ENCODE measurements at regions not wholly inside any gene's neighbourhood (a gene's known extent, or its start where the extent isn't known, plus 50 kb on each side); places are given as distances from the start of the nearest gene placed in this dataset.
"Not testable (repeated sequence)": the region's sequence is repeated elsewhere in the genome, so short reads cannot be mapped to it uniquely, and the experiment has no call there.

DNA sequence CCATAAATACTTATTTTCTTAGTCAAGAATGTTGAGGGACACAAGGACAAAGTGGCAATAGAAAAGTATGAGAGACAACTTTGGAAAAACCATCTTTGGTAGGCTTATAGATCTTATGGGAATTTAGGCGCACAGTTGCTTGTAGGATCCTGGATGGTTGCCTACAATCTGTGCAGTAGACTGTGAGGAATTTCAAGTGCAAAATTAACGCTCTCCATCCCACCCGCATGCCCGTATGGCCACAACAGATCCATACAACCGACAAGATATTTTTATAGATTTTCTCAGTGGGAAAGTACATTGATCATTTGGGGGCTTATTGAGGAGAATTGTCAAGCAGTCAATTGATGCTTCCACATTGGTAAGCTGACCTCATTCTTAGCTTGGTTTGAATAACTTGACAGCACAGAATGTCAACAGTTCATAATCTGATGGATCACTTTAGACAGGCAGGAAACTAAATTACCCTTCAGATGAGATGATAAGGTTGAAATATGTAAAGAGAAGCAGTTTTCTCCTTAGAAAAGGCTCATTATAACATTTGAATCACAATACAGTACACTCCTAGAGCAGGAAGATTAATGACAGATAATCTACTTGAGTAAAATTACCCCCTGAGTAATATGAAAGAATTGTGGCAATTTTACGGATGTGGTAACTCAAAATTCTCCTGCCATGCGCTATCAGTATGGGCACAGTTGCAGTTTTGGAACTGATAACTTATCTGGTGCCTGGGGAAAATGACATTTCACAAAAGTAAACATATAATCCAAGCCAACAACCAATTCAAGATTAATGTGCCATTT, 479.7 kb downstream of the KIF20B start:
- no peak for DNase-seq (ENCODE audit: low read depth)

DNA sequence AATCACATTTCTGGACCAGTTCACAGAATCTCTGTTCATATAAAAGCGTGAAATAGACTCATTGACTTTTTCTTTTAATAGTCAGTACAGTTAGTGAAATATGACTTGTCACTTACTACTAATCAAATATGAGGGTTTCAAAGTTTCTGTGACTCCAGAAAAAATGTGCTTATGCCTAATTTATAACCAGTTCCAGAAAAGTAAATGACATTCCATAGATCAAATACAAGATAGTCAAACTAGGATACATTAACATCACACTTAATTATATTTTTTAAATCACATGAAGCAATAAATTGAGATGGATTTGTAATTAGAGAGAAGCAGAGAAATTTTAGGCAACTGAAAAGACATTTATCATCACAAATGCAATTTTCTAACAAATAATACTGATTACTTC, 491.4 kb downstream of the KIF20B start:
- no peak for DNase-seq (ENCODE audit: low read depth)

DNA sequence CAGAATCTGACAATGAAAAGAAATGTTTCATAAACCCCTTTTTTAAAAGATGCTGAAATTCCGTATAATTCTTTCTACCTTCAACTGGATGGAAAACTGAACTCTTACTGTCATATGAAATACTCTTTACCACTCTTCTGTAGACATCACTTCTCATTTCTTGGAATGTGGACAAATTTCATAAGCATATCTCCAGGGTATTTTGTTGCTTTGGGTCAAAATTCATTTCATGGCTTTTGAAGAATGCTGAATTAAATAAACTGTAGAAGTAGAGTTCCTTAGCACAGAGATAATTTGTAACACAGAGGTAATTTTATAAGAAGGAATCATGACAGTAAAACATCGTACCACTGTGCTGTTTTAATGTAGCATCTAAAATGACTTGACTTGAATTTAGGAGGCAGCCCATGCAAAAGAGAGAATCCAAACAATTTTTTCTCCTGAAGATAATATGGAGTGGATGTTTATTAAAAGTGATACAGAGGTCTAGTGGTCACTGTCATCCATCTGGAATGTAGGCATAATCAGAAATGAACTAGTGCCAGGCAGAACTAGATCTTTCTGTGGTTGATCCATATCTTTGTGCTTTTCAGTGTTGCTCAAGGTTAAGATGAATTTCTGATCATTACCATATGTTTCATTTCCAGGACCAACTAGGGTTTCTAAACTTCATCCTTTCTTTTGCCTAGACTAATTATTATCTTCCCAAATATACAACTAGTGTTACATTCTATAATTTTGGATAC, 492.0 kb downstream of the KIF20B start:
- no peak for DNase-seq (ENCODE audit: low read depth)

DNA sequence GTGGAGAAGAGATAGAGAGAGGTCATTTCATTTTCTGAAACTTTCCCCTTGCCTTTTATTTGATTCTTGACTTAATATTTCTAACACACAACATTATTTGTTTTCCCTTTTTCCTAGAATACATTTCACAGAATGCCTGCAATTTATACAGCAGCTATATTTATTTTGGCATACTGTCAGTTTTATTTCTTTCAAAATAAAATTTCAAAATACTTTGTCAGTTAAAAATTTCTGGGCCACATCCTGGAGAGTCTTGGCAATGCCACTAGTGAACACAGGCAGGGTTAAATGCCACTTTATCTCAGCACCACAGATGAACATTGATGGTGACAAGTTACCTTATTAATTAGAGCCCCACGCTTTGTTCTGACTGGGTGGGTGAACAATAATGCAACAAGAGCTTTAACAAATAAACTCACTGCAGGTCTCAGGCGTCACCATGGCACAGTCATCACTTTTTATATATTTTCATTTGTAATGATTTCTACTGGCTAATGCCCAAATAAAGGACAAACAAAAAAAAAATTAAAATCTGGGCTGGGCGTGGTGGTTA, 494.0 kb downstream of the KIF20B start:
- DNase-seq (ENCODE audit: low read depth), result no peak

DNA sequence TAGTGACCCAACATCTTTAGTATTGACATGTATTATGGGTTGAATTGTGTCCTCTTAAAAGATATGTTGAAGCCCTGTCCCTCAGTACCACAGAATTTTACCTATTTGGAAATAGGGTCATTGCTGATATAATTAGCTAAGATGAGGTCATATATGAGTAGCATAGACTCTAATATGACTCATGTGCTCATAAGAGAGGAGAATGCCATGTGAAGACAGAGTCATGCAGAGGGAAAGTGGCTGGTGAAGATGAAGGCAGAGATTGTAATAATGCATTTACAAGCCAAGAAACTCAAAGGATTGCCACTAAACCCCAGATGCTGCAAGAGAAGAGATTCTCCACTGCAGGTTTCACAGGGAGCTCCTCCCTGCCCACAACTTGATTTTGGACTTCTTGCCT, 496.4 kb downstream of the KIF20B start:
- no peak for DNase-seq (ENCODE audit: low read depth)

DNA sequence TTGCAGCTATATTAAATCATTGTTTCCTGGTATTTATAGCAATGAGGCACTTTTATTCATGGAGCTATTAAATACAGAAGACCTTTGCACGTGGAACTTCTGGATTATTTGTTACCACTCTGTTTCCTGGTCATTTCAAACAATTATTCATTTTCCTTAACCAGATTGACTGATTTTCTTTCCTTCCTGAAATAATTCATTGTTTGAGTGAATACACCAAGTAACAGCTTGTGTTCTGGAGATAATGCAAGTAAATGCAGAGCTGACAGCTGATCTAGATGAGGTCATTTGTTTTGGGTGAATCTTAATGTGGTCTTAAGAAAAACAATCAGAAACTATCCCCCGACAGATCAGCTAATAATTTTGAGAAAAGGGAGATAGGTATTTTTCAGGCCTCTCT, 497.7 kb downstream of the KIF20B start:
- no peak for DNase-seq (ENCODE audit: low read depth)

DNA sequence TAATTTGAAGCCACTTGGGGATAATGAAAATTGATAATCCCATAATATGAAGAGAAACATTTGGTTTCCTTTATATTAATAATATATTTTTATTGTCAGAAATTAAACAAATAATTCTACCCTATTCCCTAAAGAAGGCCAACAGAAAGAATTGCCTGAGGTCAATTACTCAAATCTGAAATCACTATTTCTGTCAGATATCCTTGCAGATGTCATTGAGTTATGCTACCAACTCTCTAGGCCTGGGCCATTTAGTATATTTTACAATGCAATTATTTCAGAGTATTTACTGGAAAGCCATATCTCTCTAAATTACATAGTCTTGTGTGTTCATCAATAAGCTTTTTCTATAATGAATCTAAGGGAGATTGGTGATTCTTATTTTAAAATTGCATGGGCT, 498.1 kb downstream of the KIF20B start:
- no peak for DNase-seq (ENCODE audit: low read depth)

DNA sequence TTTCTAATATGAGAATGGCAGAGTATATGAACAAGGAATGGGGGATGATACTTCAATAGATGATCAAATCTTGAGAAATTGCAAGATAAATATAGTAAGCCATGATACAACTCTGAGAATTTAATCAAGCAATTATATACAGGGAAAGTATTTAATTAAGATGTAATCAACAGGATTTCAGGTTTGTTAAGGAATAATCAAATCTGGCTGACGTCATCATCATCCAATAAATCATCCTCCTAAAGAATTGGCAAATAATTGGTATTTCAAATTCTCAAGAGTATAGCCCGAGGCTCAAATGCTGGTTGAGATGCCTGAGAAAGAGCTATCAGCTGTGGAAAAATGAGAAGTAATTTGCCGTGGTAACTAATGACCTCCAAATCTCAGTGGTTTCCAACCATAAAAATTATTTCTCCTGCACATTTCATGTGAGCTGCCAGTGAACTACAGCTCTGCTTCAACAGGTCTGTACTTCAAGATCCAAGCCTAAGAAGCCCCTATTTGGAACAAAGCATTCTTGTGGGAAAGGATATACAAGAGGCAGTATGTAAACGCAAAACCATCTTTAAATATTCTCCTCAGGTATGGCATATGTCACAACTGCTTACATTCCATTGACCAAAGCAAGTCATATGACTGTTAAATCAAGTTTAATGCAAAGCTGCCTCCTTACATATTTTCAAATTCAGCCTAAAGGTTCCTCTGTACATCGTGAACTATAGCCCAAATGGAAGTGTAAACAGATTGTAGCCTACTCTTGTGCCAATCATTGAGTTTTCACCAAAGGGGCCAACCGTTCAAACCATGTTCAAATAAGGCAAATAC, 503.0 kb downstream of the KIF20B start:
- no peak for DNase-seq (ENCODE audit: low read depth)

DNA sequence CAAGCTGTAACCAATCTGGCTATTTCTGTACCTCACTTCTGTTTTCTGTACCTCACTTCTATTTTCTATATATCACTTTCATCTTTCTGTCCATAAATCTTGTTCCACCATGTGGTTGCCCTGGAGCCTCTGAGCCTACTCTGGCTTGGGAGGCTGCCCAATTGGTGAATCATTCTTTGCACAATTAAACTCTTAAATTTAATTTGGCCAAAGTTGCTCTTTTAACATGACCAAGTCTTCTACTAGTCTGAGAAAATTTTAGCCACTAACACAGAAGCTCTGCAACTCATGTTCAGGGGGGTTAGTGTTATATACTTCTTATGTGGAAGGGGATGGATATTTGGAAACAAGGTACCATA, 503.5 kb downstream of the KIF20B start:
- no peak for DNase-seq (ENCODE audit: low read depth)

DNA sequence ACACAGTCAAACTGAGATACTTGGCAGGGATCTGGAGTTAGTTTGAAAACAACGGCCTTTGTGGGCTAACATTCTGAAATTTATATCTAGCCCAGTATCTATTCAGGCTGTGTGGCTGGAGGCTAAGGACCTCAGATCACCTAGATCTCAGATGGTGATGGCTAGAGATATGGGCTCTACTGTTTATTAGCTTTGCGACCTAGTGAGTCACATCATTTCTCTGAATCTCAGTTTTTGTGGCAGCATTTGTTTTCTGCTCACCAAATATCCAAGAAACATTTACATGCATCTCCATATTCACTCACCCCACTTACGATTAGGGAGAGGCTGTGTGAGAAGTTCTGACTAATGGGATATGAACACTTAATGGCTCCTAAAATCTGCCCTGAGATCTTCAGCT, 503.9 kb downstream of the KIF20B start:
- DNase-seq (ENCODE audit: low read depth), result no peak

DNA sequence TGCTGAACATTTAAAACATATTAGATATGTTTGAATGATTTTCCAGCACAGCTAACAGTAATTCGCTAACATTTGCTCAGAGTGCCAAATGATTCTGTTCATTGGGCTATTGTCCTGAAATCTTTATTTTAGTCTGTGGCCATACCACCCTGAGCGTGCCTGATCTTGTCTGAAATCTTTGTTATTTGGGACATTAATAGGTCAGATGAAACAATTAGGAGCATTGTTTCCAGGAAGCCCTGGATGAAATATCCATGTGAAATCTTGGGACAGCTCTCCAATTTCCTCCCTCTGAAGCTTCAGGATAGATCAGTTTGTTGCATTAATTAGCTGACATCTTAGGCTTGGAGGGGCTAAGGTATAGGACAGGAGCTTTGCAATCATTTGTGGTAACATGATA, 512.0 kb downstream of the KIF20B start:
- no peak for DNase-seq (ENCODE audit: low read depth)

DNA sequence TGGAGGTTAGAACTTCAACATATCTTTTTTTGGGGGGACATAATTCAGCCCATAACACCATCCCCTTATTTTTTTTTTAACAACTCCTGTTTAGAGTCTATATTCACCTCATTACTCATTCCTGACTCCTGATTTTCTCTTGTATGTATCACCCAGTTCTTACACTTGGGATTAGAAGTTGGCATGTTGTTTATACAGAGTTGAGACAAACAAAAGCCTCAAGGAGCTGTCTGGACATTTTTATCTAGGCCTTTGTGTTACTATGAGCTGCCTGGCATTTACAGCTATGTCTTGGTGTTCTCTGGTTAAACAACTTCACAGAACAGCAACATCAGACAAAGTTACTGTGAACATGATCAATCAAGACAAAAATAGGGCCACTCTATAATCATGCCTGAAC, 517.5 kb downstream of the KIF20B start:
- DNase-seq (ENCODE audit: low read depth), result no peak

DNA sequence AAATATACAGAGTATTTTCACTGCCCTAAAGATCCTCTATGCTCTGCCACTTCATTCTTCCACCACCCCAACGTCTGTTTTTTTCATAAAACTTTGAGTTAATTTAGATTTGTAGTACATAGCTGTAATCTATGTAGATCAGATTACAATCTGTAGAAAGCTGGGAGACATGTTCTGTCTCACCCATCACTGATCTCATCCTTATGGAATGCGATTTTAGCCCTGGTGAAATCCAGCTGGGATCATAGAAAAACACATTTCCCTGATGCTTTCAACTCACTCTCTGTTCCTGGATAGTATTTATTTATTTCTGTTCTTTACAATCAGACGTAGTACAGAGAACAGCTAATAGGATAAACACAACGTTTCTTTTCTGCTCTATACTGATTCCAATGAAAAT, 521.0 kb downstream of the KIF20B start:
- no peak for DNase-seq (ENCODE audit: low read depth)

DNA sequence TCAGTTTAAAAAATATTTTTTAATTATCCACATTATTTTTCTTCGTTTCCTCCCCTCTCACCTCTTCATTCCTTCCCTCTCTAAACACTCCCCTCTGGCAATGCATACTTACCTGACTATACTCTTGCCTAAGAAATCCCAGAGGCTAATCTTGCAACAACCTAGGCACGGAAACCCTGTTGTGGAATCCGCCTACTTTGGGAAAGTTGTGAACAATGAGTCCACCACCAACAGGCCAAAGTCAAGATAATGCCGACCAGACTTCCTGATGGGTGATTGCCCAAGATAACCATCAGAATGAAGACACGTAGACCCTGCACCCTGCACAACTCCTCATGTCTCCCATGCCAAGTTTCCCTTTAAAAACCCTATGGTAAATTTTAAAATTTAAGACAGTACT, 521.5 kb downstream of the KIF20B start:
- DNase-seq (ENCODE audit: low read depth), result no peak

DNA sequence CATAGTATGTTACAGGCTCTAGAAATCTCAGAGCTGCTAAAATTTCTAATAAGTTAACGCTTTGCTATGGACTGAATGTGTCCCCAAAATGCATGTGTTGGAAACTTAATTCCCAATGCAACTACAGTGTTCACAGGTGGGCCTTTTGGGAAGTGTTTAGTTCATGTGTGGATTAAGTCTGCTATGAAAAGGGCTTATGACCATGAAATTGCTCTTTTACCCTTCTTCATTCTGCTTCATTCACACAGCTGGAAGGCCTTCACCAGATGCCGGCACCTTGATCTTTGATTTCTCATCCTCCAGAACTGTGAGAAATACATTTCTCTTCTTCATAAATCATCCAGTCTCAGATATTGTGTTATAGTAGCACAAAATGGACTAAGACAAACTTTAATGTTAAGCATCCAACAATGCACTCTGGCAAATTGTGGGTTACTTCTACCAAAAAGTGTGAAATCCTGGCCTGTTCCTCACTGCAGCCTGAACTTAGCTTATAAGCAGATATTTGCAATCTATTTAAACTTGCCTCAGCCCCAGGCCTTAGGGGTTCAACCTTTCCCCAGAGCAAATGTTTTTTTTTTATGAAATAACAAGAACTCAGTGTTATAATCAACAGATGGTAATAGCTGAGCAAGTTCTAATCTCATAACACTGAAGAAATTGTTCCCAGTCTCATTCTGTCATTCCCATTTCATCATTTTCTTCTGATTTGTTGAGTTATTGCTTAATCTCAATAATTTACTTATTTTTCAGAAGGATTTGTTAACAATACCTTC, 523.6 kb downstream of the KIF20B start:
- no peak for DNase-seq (ENCODE audit: low read depth)

DNA sequence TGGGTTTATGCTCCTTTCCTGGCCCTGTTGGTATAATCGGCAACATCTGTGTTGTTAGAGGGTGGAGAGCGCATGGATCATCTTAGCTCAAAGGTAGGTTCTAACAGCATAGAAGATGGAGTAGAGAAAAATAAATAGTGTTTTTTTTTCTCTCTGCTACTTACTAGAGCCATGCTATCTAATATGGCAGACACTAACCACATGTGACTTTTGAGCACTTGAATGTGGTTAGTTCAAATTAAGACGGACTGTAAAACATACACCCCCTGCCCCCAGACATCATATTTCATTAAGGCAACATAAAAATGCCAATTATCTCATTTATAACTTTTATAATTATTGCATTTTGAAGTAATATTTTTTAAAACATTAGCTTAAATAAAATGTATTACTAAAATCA, 525.1 kb downstream of the KIF20B start:
- DNase-seq (ENCODE audit: low read depth), result no peak

DNA sequence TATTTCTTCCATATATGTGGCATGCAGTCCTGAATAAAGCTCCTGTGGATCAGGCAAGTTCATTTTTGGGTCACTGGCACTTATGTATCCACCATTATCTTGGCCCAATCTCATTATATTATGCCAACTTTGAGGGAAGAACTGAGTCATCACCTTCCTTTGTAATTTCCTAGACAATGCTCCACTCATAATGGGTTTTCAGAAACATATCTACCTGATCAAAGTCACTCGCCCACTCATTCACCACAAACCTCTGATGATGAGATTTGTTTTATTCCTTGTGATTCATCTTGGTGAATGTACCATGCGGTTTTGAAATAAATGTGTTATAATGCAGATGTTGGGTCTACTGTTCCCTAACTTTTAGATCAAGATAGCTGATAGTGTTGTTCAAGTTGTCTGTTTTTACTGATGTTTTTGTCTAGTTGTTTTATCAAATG, 525.8 kb downstream of the KIF20B start:
- peak; percentile 21 for DNase-seq (ENCODE audit: low read depth)

DNA sequence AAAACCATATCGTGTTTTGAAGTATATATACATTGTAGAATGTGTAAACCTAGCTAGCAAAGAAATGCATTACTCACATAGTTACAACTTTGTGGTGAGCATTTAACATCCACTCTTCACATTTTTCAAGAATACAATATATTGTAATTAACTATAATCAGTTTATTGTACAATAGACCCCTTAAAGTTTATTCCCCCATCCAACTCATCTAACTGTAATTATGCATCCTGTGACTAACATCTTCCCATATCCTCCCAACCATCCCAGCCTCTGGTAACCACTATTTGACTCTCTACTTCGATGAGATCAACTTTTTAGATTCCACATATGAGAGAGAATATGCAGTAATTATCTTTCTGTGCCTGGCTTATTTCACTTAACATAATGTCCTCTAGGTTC, 526.4 kb downstream of the KIF20B start:
- DNase-seq (ENCODE audit: low read depth), result no peak

DNA sequence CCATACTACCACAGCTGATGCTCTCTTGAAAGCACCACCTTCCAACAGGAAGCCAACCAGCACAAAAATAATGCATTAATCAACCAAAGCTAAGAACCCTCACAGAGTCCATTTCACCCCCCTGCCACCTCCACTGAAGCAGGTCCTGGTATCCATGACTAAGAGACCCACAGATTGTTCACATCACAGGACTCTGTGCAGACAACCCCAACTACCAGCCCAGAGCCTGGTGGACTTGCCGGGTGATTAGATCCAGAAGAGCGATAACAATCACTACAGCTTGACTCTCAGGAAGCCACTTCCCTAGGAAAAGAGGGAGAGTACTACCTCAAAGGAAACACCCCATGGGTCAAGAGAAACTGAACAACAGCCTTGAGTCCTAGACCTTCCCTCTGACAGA, 528.1 kb downstream of the KIF20B start:
- no peak for DNase-seq (ENCODE audit: low read depth)

DNA sequence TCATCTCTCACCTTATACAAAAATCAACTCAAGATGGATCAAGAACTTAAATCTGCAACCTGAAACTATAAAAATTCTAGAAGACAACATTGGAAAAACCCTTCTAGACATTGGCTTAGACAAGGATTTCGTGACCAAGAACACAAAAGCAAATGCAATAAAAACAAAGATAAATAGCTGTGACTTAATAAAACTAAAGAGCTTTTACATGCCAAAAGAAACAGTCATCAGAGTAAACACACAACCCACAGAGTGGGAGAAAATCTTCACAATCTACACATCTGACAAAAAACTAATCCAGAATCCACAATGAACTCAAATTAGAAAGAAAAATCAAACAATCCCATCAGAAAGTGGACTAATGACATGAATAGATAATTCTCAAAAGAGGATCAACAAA, 532.4 kb downstream of the KIF20B start:
- DNase-seq (ENCODE audit: low read depth), result not testable (repeated sequence)

DNA sequence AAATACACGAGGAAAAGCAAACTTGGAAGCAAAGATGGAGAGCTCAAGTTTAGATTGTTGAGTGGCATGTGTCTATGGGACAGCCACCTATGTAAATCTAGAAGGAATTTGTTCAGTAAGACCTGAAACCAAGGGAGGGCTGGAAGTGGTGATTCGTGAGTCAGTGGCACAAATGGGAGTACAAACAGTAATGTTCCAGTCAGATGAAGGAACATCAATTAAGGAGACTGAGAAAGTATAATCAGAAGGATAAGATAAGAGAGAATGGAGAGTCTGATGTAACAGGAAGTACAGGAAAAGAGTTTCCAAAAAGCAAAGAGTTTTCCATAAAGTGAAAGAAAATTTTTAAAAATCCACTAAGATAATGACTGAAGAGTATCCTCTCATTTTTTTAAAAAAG, 544.2 kb downstream of the KIF20B start:
- DNase-seq (ENCODE audit: low read depth), result no peak

DNA sequence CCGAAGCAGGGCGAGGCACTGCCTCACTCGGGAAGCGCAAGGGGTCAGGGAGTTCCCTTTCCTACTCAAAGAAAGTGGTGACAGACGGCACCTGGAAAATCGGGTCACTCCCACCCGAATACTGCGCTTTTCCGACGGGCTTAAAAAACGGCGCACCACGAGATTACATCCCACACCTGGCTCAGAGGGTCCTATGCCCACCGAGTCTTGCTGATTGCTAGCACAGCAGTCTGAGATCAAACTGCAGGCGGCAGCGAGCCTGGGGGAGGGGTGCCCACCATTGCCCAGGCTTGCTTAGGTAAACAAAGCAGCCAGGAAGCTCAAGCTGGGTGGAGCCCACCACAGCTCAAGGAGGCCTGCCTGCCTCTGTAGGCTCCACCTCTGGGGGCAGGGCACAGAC, 549.4 kb downstream of the KIF20B start:
- DNase-seq (ENCODE audit: low read depth), result not testable (repeated sequence)
